H1 (cell line): ENCODE measurements at regions not wholly inside any gene's neighbourhood (a gene's known extent, or its start where the extent isn't known, plus 50 kb on each side); places are given as distances from the start of the nearest gene placed in this dataset.

Experiments
- CTCF ChIA-PET: fragments of 300-600 bp; sonication (Branson Sonifier 250); formaldehyde crosslinking; loops from one replicate; lab custom pipeline; 2021; ENCODE audit not compliant: partially characterized antibody; lab: Charles Lee
- POLR2A ChIA-PET: fragments of 300-600 bp; sonication (Branson Sonifier 250); formaldehyde crosslinking; loops from one replicate; lab custom pipeline; 2021; ENCODE audit warnings: inconsistent platforms; ENCODE audit not compliant: partially characterized antibody; lab: Charles Lee
- DNase-seq, 2 experiments: peaks; one replicate each; pipeline versions ENCODE4 v3.0.0 to v3.0.0-alpha.2; 2010 to 2022; ENCODE audit warnings: low spot score in 2 of 2, low read depth in 1 of 2, mixed read lengths in 1 of 2
- FAIRE-seq: peaks from 2 replicates; lab custom pipeline; 2011; peaks lifted over from hg19 to GRCh38; lab: Jason Lieb, UNC
- H2AFZ ChIP-seq: 2 replicates; pipeline ENCODE4 v1.8.1; 2012; ENCODE audit warnings: low read length, inconsistent platforms
- H2AK5ac ChIP-seq: 2 replicates; pipeline ENCODE4 v1.6.1; 2013; ENCODE audit warnings: low read depth, low read length
- H2BK120ac ChIP-seq: replicated peaks from 2 replicates; pipeline ENCODE3; 2013; ENCODE audit warnings: low read depth, low read length, inconsistent platforms
- H2BK12ac ChIP-seq: 2 replicates; pipeline ENCODE4 v1.6.1; 2013; ENCODE audit warnings: low read depth, low read length
- H2BK15ac ChIP-seq: 2 replicates; pipeline ENCODE4 v1.6.1; 2013; ENCODE audit warnings: low read length
- H2BK20ac ChIP-seq: 2 replicates; pipeline ENCODE4 v1.6.1; 2013; ENCODE audit warnings: low read length
- H2BK5ac ChIP-seq: 2 replicates; pipeline ENCODE4 v1.6.1; 2013; ENCODE audit warnings: low read depth, low read length
- H3K14ac ChIP-seq: 2 replicates; pipeline ENCODE4 v1.6.1; 2013; ENCODE audit warnings: inconsistent platforms; ENCODE audit not compliant: insufficient read length
- H3K18ac ChIP-seq: 2 replicates; pipeline ENCODE4 v1.6.1; 2013; ENCODE audit warnings: low read length; ENCODE audit errors: extremely low read depth
- H3K23ac ChIP-seq: 2 replicates; pipeline ENCODE4 v1.6.1; 2013; ENCODE audit warnings: inconsistent platforms; ENCODE audit not compliant: insufficient read length
- H3K23me2 ChIP-seq: 2 replicates; pipeline ENCODE4 v1.6.1; 2013; ENCODE audit warnings: low read depth, low read length
- H3K27ac ChIP-seq: 2 replicates; pipeline ENCODE4 v1.6.1; 2011; ENCODE audit warnings: low read depth, low read length, inconsistent platforms
- H3K27me3 ChIP-seq, 4 experiments: replicated peaks in 1 of 4; 1 replicate in 1 of 4; 2 replicates in 3 of 4; pipeline versions ENCODE4 v1.6.1 to v1.8.1; 2011 to 2013; ENCODE audit warnings: low read length in 3 of 4, mild to moderate bottlenecking in 3 of 4, inconsistent platforms in 2 of 4, mixed read lengths in 2 of 4, moderate library complexity in 1 of 4; ENCODE audit not compliant: control insufficient read depth in 3 of 4, insufficient read depth in 3 of 4; ENCODE audit errors: extremely low read depth in 1 of 4
- H3K36me3 ChIP-seq, 4 experiments: 2 replicates each; pipeline versions ENCODE4 v1.6.1 to v1.8.1; 2011 to 2013; ENCODE audit warnings: mild to moderate bottlenecking in 4 of 4, low read length in 3 of 4, moderate library complexity in 2 of 4, control low read depth in 1 of 4, inconsistent platforms in 1 of 4; ENCODE audit not compliant: insufficient read depth in 4 of 4, control insufficient read depth in 2 of 4
- H3K4ac ChIP-seq: replicated peaks from 2 replicates; pipeline ENCODE3; 2013; ENCODE audit warnings: low read length, low read depth, mixed read lengths, inconsistent platforms; ENCODE audit not compliant: insufficient read length
- H3K4me1 ChIP-seq, 4 experiments: replicated peaks in 1 of 4; 1 replicate in 1 of 4; 2 replicates in 3 of 4; pipeline versions ENCODE4 v1.6.1 to v1.8.1; 2011 to 2013; ENCODE audit warnings: low read length in 3 of 4, inconsistent platforms in 2 of 4, mixed read lengths in 1 of 4; ENCODE audit not compliant: insufficient read depth in 4 of 4, control insufficient read depth in 3 of 4
- H3K4me2 ChIP-seq, 2 experiments: 2 replicates each; pipeline versions ENCODE4 v1.6.1 to v1.8.1; 2011 to 2013; ENCODE audit warnings: low read depth in 2 of 2, low read length in 2 of 2, control low read depth in 1 of 2, inconsistent platforms in 1 of 2, mild to moderate bottlenecking in 1 of 2; ENCODE audit not compliant: insufficient read depth in 1 of 2
- H3K4me3 ChIP-seq, 4 experiments: fragments of 200-600, 300-600 bp in 1 of 4; sonication (generic), shearing (Covaris generic), sonication (Bioruptor Twin) in 1 of 4; 2 replicates each; pipeline versions ENCODE4 v1.5.1 to v1.8.1; 2011 to 2016; ENCODE audit warnings: low read length in 4 of 4, low read depth in 3 of 4, control low read depth in 2 of 4, inconsistent platforms in 2 of 4, mild to moderate bottlenecking in 2 of 4, mixed read lengths in 1 of 4, moderate library complexity in 1 of 4; ENCODE audit not compliant: insufficient read depth in 2 of 4; ENCODE audit errors: extremely low read depth in 1 of 4
- H3K56ac ChIP-seq: replicated peaks from 2 replicates; pipeline ENCODE3; 2013; ENCODE audit warnings: low read depth, mild to moderate bottlenecking, mixed read lengths, low read length, inconsistent platforms; ENCODE audit not compliant: insufficient read length
- H3K79me1 ChIP-seq: 2 replicates; pipeline ENCODE4 v1.6.1; 2013; ENCODE audit warnings: low read depth, low read length, control low read depth
- H3K79me2 ChIP-seq, 2 experiments: 2 replicates each; pipeline versions ENCODE4 v1.6.1 to v1.8.1; 2012 to 2013; ENCODE audit warnings: low read length in 2 of 2, mild to moderate bottlenecking in 2 of 2, inconsistent platforms in 1 of 2; ENCODE audit not compliant: insufficient read depth in 2 of 2, control insufficient read depth in 1 of 2
- H3K9ac ChIP-seq, 4 experiments: replicated peaks in 1 of 4; 1 replicate in 1 of 4; 2 replicates in 3 of 4; pipeline versions ENCODE4 v1.6.1 to v1.8.1; 2011 to 2013; ENCODE audit warnings: low read depth in 3 of 4, low read length in 3 of 4, control low read depth in 2 of 4, mild to moderate bottlenecking in 2 of 4, moderate library complexity in 2 of 4, inconsistent platforms in 1 of 4; ENCODE audit errors: extremely low read depth in 1 of 4
- H3K9me3 ChIP-seq, 2 experiments: 2 replicates each; pipeline versions ENCODE4 v1.6.1 to v1.8.1; 2012 to 2013; ENCODE audit warnings: mild to moderate bottlenecking in 2 of 2, moderate library complexity in 2 of 2, control low read depth in 1 of 2, inconsistent platforms in 1 of 2, low read depth in 1 of 2, low read length in 1 of 2, mixed read lengths in 1 of 2; ENCODE audit not compliant: insufficient read depth in 2 of 2
- H4K20me1 ChIP-seq, 2 experiments: replicated peaks in 1 of 2; 2 replicates each; pipeline versions ENCODE3 to v1.8.1; 2011 to 2013; ENCODE audit warnings: inconsistent platforms in 2 of 2, low read length in 2 of 2, mild to moderate bottlenecking in 1 of 2; ENCODE audit not compliant: insufficient read depth in 2 of 2, control insufficient read depth in 1 of 2
- H4K5ac ChIP-seq: 2 replicates; pipeline ENCODE4 v1.6.1; 2013; ENCODE audit warnings: low read length, low read depth, mixed read lengths, inconsistent platforms; ENCODE audit not compliant: insufficient read length
- H4K8ac ChIP-seq: 2 replicates; pipeline ENCODE4 v1.8.0; 2013; ENCODE audit warnings: mild to moderate bottlenecking, moderate library complexity, low read length, inconsistent platforms; ENCODE audit not compliant: insufficient read depth; ENCODE audit errors: extremely low read depth
- H4K91ac ChIP-seq: replicated peaks from 2 replicates; pipeline ENCODE3; 2013; ENCODE audit warnings: low read length, mixed read lengths, inconsistent platforms; ENCODE audit not compliant: insufficient read length
- EZH2 ChIP-seq: fragments of 200-600 bp; sonication (generic); IDR thresholded peaks from 2 replicates; pipeline ENCODE4 v1.7.1; 2012; ENCODE audit warnings: low read depth, mild to moderate bottlenecking, moderate library complexity, low read length, inconsistent platforms; ENCODE audit not compliant: severe bottlenecking
- HDAC2 ChIP-seq, 2 experiments: fragments of 300-600 bp in 1 of 2; sonication (generic) in 1 of 2; IDR thresholded peaks; 2 replicates each; pipeline ENCODE4 v1.6.1; 2011 to 2012; ENCODE audit warnings: low read depth in 2 of 2, low read length in 2 of 2, mild to moderate bottlenecking in 2 of 2, moderate library complexity in 2 of 2, borderline replicate concordance in 1 of 2, inconsistent platforms in 1 of 2
- KDM5A ChIP-seq: fragments of 200-600 bp; IDR thresholded peaks from 2 replicates; pipeline ENCODE4 v1.7.1; 2012; ENCODE audit warnings: mild to moderate bottlenecking, low read length, inconsistent platforms, mixed read lengths
- MAFK ChIP-seq: IDR thresholded peaks from 2 replicates; pipeline ENCODE4 v1.6.1; 2012; ENCODE audit warnings: low read depth, mild to moderate bottlenecking, improper control_type of control experiment, low read length
- SIN3A ChIP-seq, 2 experiments: IDR thresholded peaks in 1 of 2; conservative IDR thresholded peaks in 1 of 2; 2 replicates each; pipeline ENCODE4 v1.6.1; 2011 to 2012; ENCODE audit warnings: low read length in 2 of 2, improper control_type of control experiment in 1 of 2, low read depth in 1 of 2, mild to moderate bottlenecking in 1 of 2
- TCF12 ChIP-seq: IDR thresholded peaks from 2 replicates; pipeline ENCODE4 v1.6.1; 2011; ENCODE audit warnings: low read depth, mild to moderate bottlenecking, low read length
- WGBS, 2 experiments: shearing (Covaris generic) in 1 of 2; methylation state at CpG; one replicate each; pipeline versions ENCODE4 v1.1.6 to v1.1.7; 2013 to 2015; ENCODE audit warnings: low lambda C conversion rate in 2 of 2, mixed read lengths in 2 of 2, inconsistent platforms in 1 of 2, low coverage in 1 of 2, missing lambda C conversion rate in 1 of 2; ENCODE audit not compliant: insufficient replicate concordance in 2 of 2, insufficient coverage in 1 of 2, insufficient read length in 1 of 2; ENCODE audit errors: extremely low coverage in 1 of 2, missing lambda C conversion rate in 1 of 2; 5-methylcytosine and 5-hydroxymethylcytosine counted together

- Histone ChIP-seq H3K18ac (no peak overlapping the region), H2AFZ (no peak overlapping the region), H3K27ac (no peak overlapping the region), H2AK5ac (no peak overlapping the region), H4K8ac (no peak overlapping the region), H3K9me3 (no peaks in the 10 kb centered on the region; a peak in 1 of 4 replicates), H3K36me3 (no peaks in the 10 kb centered on the region), H3K23me2 (no peaks in the 10 kb centered on the region), H3K9ac (no peak overlapping the region), H4K91ac (no peak overlapping the region), H3K23ac (no peak overlapping the region), H3K79me2 (no peaks in the 10 kb centered on the region), H3K4ac (no peak overlapping the region), H3K4me3 (no peak overlapping the region), H3K79me1 (no peaks in the 10 kb centered on the region), H4K5ac (no peak overlapping the region), H2BK5ac (no peak overlapping the region), H3K27me3 (no peaks in the 10 kb centered on the region), H3K14ac (no peak overlapping the region), H3K56ac (no peak overlapping the region), H4K20me1 (no peaks in the 10 kb centered on the region), H3K4me2 (no peak overlapping the region), H3K4me1 (peaks cover 0 to 1% (median 0%) of the 10 kb centered on the region in 4 experiments; a peak in 1 of 7 replicates), H2BK120ac (no peak overlapping the region), H2BK15ac (no peak overlapping the region), H2BK12ac (no peak overlapping the region), H2BK20ac (no peak overlapping the region)
- WGBS, 2 experiments: 87% methylated on average over 2 of the region's 2 CpGs; no CpG with 5 or more reads in 1 of the 2 experiments
- FAIRE-seq (no peak), DNase-seq (no peak)
- POLR2A ChIA-PET: no interaction called here
- CTCF ChIA-PET: no interaction called here
- TF ChIP-seq TCF12 (no peak), SIN3A (conservative IDR thresholded peaks at IDR 0.05 in 1 of 2, IDR thresholded peaks at IDR 0.05 in 1 of 2; ENCODE audit: low read depth in 1 of 2, low read length in 2 of 2) (no peak), HDAC2 (IDR thresholded peaks at IDR 0.05; ENCODE audit: borderline replicate concordance in 1 of 2, low read depth in 2 of 2, low read length in 2 of 2) (no peak), EZH2 (no peak), MAFK (peak; percentile 18; the same call in 1 of the 2 replicates), KDM5A (no peak)
Observed at GRCh38 chr5:160918386-160918785, 66.4 kb upstream of the ATP10B start.
